Pancreas (tissue), 10 donors: ENCODE measurements at regions not wholly inside any gene's neighbourhood (a gene's known extent, or its start where the extent isn't known, plus 50 kb on each side); places are given as distances from the start of the nearest gene placed in this dataset.
A peak's percentile ranks its signal among the peaks of the same experiment; 100 is the strongest.

Source experiments
- ATAC-seq, 4 donors: fragments of 200-7000 bp; cut with Tn5 transposase; one replicate each; pipeline versions ENCODE4 v1.8.0 to v1.9.1; 2020; ENCODE audit warnings: mild to moderate bottlenecking in 4 of 4, moderate library complexity in 4 of 4
- DNase-seq, 6 donors: peaks; one replicate each; pipeline ENCODE4 v3.0.0-alpha.2; 2020
- FAIRE-seq: peaks from 2 replicates; lab custom pipeline; 2012; peaks lifted over from hg19 to GRCh38; lab: Jason Lieb, UNC
- H3K27ac ChIP-seq, 4 donors: fragments of 200-600 bp; sonication (generic); 1 replicate in 3 of 4; 2 replicates in 1 of 4; pipeline versions ENCODE4 v1.5.0 to v1.8.0; 2020
- H3K27me3 ChIP-seq, 4 donors: fragments of 200-600 bp; one replicate each; pipeline ENCODE4 v1.8.0; 2021
- H3K36me3 ChIP-seq, 3 donors: fragments of 200-600 bp; sonication (generic) in 1 of 3; one replicate each; pipeline versions ENCODE4 v1.5.0 to v1.8.0; 2020 to 2021
- H3K4me1 ChIP-seq, 3 donors: fragments of 200-600 bp; one replicate each; pipeline ENCODE4 v1.8.0; 2021
- H3K4me3 ChIP-seq, 4 donors: fragments of 200-600 bp; sonication (generic) in 2 of 4; one replicate each; pipeline versions ENCODE4 v1.5.0 to v1.8.0; 2020 to 2021
- H3K9me3 ChIP-seq, 4 donors: fragments of 200-600 bp; one replicate each; pipeline ENCODE4 v1.8.0; 2021
- CTCF ChIP-seq, 4 donors: fragments of 200-600 bp; sonication (generic) in 3 of 4; IDR thresholded peaks; one replicate each; pipeline versions ENCODE4 v1.5.0 to v1.8.0; 2021; ENCODE audit warnings: antibody characterized with exemption in 4 of 4
- WGBS, 2 donors: extraction: QIAGEN DNeasy Blood & Tissue Kit; methylation state at CpG; one replicate each; pipeline ENCODE4 v1.1.7; 2013; 5-methylcytosine and 5-hydroxymethylcytosine counted together
- intact Hi-C, 3 donors: fragments of 100-400 bp; cut with DNase I; formaldehyde crosslinking; loops; one replicate each; pipeline versions ENCODE4 v1.11.1 to v1.14.2; 2022
- donor health status: healthy with polysubstance abuse.
- donor health status: DM: no; HTN: no; CAD: no; lungs with moderate emphysema.
- donor health status: DM: no; HTN: no; CAD: no.
- donor health status: control.
- donor health status: control.
- donor health status: Bipolar disorder and iron deficiency.
- donor health status: DM: yes; HTN: yes; CAD: no.
- donor health status: DM: no; HTN: no; CAD: no.
- donor health status: DM: no; HTN: no; CAD: no.
- donor health status: DM: yes; HTN: yes; CAD: no.

GRCh38 chr10:21172930-21173801 lies 276.1 kb upstream of the NEBL start:
- Histone ChIP-seq H3K4me3 (peak overlapping the region; percentile 46 to 81 (median 77)), H3K27me3 (no peaks in the 10 kb centered on the region), H3K36me3 (no peaks in the 10 kb centered on the region), H3K27ac (peak overlapping the region; percentile 87 to 94 (median 90)), H3K4me1 (peaks cover 0 to 9% (median 4%) of the 10 kb centered on the region in 3 donors), H3K9me3 (no peaks in the 10 kb centered on the region)
- DNase-seq, result peak; percentile 28 to 83 (median 54)
- no peak for TF ChIP-seq CTCF (IDR thresholded peaks at IDR 0.05)
- 1% methylated on average over 39 to 69 of the region's 69 CpGs for WGBS, 2 donors
- FAIRE-seq, result no peak
- intact Hi-C loops, result no loop called here
- ATAC-seq, result peak; percentile 23 to 31 (median 28)

- no peak for TF ChIP-seq CTCF (IDR thresholded peaks at IDR 0.05)
- intact Hi-C loops, result no loop called here
- peak overlapping the region; percentile 87 to 94 (median 90) for H3K27ac ChIP-seq
- 10 to 11% methylated on average over 10 of the region's 10 CpGs for WGBS, 2 donors
- DNase-seq (peak in 1 of 6 donors; percentile 13), ATAC-seq (peak in 3 of 4 donors; percentile 16 to 23 (median 19)), FAIRE-seq (no peak)
- no peaks in the 10 kb centered on the region for H3K27me3 ChIP-seq
- H3K36me3 ChIP-seq, result no peaks in the 10 kb centered on the region
- no peaks in the 10 kb centered on the region for H3K9me3 ChIP-seq
- peaks cover 0 to 9% (median 4%) of the 10 kb centered on the region in 3 donors for H3K4me1 ChIP-seq
- H3K4me3 ChIP-seq, result peak overlapping the region; percentile 46 to 81 (median 77)
Observed at GRCh38 chr10:21172542-21172929, 275.4 kb upstream of the NEBL start.

- FAIRE-seq (no peak), DNase-seq (peak in 2 of 6 donors; percentile 21 to 22), ATAC-seq (peak in 1 of 4 donors; percentile 3)
- Histone ChIP-seq H3K36me3 (no peaks in the 10 kb centered on the region), H3K27me3 (no peaks in the 10 kb centered on the region), H3K4me3 (peak overlapping the region in 2 of 4 donors; percentile 78 to 81), H3K9me3 (no peaks in the 10 kb centered on the region), H3K4me1 (peaks cover 0 to 9% (median 4%) of the 10 kb centered on the region in 3 donors), H3K27ac (peak overlapping the region in 2 of 4 donors; percentile 87 to 91)
- TF ChIP-seq CTCF (IDR thresholded peaks at IDR 0.05), result no peak
- WGBS, 2 donors, result 73% methylated on average over 6 of the region's 6 CpGs
- intact Hi-C loops, result no loop called here
Observed at GRCh38 chr10:21171936-21172541, 274.9 kb upstream of the NEBL start.

GRCh38 chr10:21171197-21171935 lies 274.3 kb upstream of the NEBL start:
- Histone ChIP-seq H3K36me3 (no peaks in the 10 kb centered on the region), H3K27me3 (no peaks in the 10 kb centered on the region), H3K4me3 (no peak overlapping the region), H3K9me3 (no peaks in the 10 kb centered on the region), H3K27ac (no peak overlapping the region), H3K4me1 (peaks cover 0 to 9% (median 4%) of the 10 kb centered on the region in 3 donors)
- FAIRE-seq (no peak), DNase-seq (no peak), ATAC-seq (no peak)
- TF ChIP-seq CTCF (IDR thresholded peaks at IDR 0.05), result peak in 1 of 4 donors; percentile 25
- 84 to 87% methylated on average over 14 of the region's 14 CpGs for WGBS, 2 donors
- intact Hi-C loops, result no loop called here
